Keratinocyte (primary cell): ENCODE measurements at regions not wholly inside any gene's neighbourhood (a gene's known extent, or its start where the extent isn't known, plus 50 kb on each side); places are given as distances from the start of the nearest gene placed in this dataset.

Experiments
- EZH2 ChIP-seq: IDR thresholded peaks from one replicate; pipeline ENCODE4 v1.6.1; 2012; ENCODE audit warnings: inconsistent platforms, mild to moderate bottlenecking, low read length, moderate library complexity
- TF ChIP-seq, protein P1 (sequence below), 3 experiments: IDR thresholded peaks in 1 of 3; conservative IDR thresholded peaks in 1 of 3; optimal IDR thresholded peaks in 1 of 3; 2 replicates in 2 of 3; 3 replicates in 1 of 3; pipeline versions ENCODE3 to v1.5.1; 2011; ENCODE audit warnings: low read length in 3 of 3, mild to moderate bottlenecking in 3 of 3, moderate library complexity in 2 of 3, control low read depth in 1 of 3, inconsistent platforms in 1 of 3; ENCODE audit not compliant: insufficient read depth in 2 of 3; ENCODE audit errors: extremely low read depth in 1 of 3

DNA sequence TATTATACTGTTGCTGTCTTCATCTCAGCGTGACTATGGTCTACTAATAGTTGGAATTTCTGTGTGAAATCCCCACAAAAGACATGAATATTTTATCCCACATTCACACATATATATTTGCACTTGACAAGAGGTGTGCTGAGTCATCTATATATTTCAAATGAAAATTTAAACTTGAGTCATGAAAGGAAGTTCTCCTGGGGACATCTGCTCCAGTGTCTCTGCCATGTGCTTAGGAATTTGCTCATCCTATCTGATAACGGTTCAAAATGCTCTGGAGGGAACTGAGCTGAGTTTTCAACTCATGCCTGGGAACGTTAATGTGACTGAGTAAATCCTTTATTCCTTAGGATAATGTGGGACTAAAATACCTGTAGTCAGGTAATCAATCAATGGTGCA is 326.2 kb upstream of the MEX3C start:
- TF ChIP-seq, protein P1, sequence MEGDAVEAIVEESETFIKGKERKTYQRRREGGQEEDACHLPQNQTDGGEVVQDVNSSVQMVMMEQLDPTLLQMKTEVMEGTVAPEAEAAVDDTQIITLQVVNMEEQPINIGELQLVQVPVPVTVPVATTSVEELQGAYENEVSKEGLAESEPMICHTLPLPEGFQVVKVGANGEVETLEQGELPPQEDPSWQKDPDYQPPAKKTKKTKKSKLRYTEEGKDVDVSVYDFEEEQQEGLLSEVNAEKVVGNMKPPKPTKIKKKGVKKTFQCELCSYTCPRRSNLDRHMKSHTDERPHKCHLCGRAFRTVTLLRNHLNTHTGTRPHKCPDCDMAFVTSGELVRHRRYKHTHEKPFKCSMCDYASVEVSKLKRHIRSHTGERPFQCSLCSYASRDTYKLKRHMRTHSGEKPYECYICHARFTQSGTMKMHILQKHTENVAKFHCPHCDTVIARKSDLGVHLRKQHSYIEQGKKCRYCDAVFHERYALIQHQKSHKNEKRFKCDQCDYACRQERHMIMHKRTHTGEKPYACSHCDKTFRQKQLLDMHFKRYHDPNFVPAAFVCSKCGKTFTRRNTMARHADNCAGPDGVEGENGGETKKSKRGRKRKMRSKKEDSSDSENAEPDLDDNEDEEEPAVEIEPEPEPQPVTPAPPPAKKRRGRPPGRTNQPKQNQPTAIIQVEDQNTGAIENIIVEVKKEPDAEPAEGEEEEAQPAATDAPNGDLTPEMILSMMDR (optimal IDR thresholded peaks at IDR 0.05 in 1 of 3, IDR thresholded peaks at IDR 0.05 in 1 of 3, conservative IDR thresholded peaks at IDR 0.05 in 1 of 3; ENCODE audit: extremely low read depth in 1 of 3, insufficient read depth in 2 of 3, low read length in 3 of 3) = no peak
- TF ChIP-seq EZH2 = no peak
